Skeletal muscle cell (primary cell): ENCODE measurements at regions not wholly inside any gene's neighbourhood (a gene's known extent, or its start where the extent isn't known, plus 50 kb on each side); places are given as distances from the start of the nearest gene placed in this dataset.
A peak's percentile ranks its signal among the peaks of the same experiment; 100 is the strongest.

Experiments
- DNase-seq: peaks from one replicate; pipeline ENCODE4 v3.0.0-alpha.2; 2010; ENCODE audit warnings: low read depth
- H3K4me3 ChIP-seq: 2 replicates; pipeline ENCODE4 v1.5.1; 2011; ENCODE audit warnings: low read depth, mild to moderate bottlenecking, control low read depth, low read length, moderate library complexity

GRCh38 chr7:25774675-25775074, 377.3 kb upstream of the NFE2L3 start:
- no peak for DNase-seq

DNA sequence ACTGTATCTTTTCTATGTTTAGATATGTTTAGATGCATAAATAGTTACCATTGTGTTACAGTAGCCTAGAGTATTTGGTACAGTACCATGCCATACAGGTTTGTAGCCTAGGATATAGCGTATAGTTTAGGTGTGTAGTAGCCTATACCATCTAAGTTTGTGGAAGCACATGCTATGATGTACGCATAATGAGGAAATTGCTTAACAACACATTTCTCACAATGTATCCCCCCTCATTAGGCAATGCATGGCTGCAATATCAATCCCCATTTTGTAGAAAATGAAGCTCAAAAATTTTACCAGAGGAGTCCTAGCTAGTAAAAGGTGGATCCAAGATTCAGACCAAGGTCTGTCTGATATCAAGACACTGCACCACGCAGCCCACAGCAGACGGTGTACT, 376.4 kb upstream of the NFE2L3 start:
- no peak overlapping the region for H3K4me3 ChIP-seq
- no peak for DNase-seq

More at GRCh38 chr7:25774675-25775074, 377.3 kb upstream of the NFE2L3 start:
- no peak overlapping the region for H3K4me3 ChIP-seq

DNA sequence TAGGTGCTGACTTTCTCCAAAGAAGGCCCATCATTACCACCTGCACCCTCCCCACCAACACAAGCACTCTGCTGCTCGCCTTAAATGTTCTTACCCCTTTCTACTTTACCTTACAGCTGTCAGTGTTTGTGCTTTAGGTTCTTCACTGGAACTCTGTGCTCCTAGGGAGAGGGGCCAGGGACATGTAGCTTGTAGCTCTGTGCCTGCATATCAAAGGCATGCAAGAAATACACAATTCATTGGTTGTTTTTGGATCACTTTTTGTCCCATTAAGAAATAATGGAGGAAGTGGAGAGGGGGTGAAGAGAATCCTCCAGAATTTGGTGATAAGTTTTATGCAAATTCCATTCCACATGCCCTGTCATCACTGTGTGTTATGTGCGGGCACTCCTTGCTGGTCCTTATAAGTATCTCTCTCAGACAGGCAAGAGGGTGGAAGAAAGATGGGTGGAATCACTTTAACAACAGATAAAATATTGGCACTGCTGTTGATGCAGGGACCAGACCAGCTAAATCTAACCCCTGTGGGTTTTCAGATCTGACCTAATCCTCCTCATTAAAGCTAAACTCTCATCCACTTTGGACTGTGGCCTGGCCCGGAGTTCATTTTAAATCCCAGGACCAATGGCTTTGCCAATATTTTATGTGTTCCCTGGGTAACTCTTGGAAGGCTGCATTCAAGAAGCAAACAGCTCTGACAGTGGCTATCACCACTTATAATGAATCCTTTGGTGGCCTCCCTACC, 375.8 kb upstream of the NFE2L3 start:
- no peak overlapping the region for H3K4me3 ChIP-seq
- DNase-seq, result no peak

DNA sequence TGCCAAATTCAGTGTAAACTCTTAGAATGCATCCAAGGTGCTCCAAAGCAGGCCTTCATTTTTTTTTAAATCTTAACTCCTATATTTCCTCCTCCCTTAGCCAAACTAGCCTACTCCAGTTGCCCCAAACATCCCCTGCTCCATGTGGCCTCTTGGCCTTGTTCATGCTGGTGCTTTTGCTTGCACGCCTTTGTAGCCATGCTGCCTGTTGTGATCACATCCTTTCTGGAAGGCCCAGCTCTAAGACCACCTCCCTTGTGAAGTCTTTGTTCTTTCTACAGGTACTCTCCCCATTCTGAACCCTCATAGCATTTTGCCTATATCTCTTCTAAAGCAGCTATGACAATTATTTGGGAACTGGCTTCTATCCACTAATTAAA, 375.3 kb upstream of the NFE2L3 start:
- H3K4me3 ChIP-seq, result no peak overlapping the region
- DNase-seq, result no peak

DNA sequence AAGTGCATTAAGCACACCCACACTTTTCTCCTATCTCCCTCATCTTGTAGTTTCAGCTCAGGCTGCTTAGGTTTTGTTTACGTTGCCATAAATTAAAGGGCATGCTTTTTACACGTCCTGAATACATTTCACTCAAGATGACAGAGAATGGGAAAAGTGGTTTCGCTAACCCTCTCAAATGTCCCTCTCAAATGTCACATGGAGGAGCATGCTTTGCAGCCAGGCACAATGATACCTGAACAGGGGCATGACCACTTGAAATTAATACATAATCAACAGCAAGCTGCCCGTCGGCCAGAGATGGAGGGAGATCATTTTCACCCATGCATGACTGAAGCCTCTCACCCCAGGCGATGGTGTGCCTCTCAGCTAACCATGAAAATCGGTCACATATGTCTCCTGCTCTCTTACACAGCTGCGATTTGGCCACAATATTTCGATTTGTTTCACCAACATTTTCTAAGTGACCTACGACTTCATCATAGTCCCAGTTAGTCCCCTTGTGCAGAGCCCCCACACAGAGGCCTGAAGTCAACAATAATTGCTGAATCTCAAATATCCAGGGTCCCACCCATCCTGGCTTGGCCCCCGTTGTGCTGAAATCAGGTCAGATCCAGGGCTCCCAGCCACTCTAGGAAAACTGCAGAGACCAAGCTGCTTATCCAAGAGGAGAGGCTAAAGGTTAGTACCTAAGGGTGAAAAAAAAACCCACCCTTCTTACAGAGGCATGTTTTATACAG, 373.9 kb upstream of the NFE2L3 start:
- H3K4me3 ChIP-seq, result no peak overlapping the region
- no peak for DNase-seq

- DNase-seq, result no peak
- H3K4me3 ChIP-seq, result no peak overlapping the region
Observed at GRCh38 chr7:25779002-25779546, 372.9 kb upstream of the NFE2L3 start.

DNA sequence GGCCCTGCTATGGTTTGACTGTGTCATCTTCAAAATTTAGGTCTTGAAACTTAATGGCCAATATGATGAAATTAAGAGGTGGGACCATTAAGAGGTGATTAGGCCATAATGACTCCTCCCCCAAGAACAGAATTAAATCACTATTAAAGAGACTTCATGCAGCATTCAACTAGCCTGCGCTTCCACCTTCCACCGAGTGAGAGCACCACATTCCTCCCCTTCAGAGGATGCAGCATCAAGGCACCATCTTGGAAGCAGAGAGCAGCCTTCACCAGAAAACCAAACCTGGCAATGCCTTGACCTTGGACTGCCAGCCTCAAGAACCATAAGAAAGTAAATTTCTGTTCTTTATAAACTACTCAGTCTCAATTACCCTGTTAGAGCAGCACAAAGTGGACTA, 371.1 kb upstream of the NFE2L3 start:
- DNase-seq, result no peak
- no peak overlapping the region for H3K4me3 ChIP-seq

GRCh38 chr7:25781704-25782103, 370.3 kb upstream of the NFE2L3 start:
- no peak for DNase-seq

DNA sequence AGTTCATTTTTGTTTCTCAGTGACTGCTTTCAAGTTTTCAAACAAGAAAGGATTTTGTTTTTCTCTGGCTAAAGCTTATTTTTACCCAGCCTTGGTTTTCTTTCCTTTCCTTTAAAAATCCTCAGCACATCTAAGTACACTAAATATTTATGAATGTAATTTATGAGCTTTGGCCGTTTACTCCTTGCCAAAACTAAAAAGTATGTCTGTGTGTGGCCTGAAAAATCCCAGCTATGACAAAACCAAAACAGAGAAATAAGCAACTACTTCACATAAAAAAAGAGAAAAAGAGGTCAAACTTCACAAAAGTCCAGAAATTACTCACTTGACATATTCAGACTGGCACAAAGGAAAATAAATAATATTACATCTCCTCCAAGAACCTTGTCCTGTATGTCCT, 365.1 kb upstream of the NFE2L3 start:
- DNase-seq, result no peak
- H3K4me3 ChIP-seq, result no peak overlapping the region

More at GRCh38 chr7:25781704-25782103, 370.3 kb upstream of the NFE2L3 start:
- no peak overlapping the region for H3K4me3 ChIP-seq

DNA sequence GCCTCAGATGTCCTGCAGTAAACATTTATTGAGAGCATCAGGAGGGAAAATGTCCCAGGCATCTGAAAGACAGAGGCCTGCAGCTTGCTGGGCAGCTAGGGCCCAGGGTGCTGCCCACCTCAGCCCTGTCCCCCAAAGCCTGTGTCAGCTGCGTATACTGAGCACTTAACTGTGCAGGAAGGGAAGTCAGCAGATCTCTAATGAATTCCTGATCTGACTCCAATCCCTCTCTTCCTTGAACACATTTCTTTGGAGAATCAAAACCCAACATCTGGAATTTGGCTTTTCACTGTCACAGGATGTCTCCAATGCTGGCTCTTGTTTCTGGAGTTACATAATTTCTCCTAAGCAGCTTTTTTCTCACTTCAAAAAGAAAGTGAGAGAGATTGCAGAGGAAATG, 364.7 kb upstream of the NFE2L3 start:
- no peak for DNase-seq
- no peak overlapping the region for H3K4me3 ChIP-seq

DNA sequence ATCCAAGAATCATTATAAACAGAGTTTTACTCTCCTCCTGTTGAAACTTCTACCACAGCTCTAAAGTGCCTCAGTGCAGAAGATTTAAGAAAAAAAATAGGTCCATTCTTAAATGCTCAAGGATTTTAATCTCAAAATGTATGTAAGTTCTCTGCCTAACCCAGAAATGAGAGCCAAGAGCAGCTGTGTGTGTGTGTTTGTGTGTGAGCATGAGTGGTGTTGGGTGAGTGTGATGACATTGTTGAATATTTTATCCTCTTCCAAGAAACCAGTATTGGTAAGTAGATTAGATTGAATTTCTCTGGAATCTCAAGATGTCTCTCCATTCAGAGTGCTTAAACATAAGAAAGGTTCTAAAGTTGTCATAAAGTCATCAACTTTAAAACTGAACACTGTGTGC, 363.6 kb upstream of the NFE2L3 start:
- DNase-seq, result no peak
- H3K4me3 ChIP-seq, result no peak overlapping the region

- no peak for DNase-seq
Observed at GRCh38 chr7:25788961-25789620, 362.9 kb upstream of the NFE2L3 start.

GRCh38 chr7:25789701-25790640, 362.0 kb upstream of the NFE2L3 start:
- H3K4me3 ChIP-seq, result no peak overlapping the region

More at GRCh38 chr7:25788961-25789620, 362.9 kb upstream of the NFE2L3 start:
- H3K4me3 ChIP-seq, result no peak overlapping the region

DNA sequence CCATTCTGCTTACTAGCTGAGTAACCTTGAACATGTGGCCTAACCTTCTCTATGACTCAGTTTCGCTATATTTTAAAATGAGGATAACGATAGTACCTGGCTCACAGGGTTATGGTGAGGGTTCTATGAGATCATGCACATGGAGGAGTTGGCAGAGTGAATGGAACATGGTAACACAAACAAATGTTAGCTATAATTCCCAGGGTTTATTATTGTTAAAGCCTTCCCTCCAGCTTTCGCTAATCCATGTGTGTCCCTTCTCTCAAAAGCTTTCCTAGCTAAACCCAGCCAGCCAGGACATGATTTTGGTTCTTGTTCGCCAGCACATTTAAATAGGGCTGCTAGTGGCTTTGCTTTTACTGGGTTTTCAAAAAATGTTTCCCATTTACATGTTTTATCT, 361.0 kb upstream of the NFE2L3 start:
- no peak for DNase-seq
- H3K4me3 ChIP-seq, result no peak overlapping the region

More at GRCh38 chr7:25789701-25790640, 362.0 kb upstream of the NFE2L3 start:
- no peak for DNase-seq

GRCh38 chr7:25792586-25792985, 359.4 kb upstream of the NFE2L3 start:
- H3K4me3 ChIP-seq, result no peak overlapping the region
- no peak for DNase-seq

DNA sequence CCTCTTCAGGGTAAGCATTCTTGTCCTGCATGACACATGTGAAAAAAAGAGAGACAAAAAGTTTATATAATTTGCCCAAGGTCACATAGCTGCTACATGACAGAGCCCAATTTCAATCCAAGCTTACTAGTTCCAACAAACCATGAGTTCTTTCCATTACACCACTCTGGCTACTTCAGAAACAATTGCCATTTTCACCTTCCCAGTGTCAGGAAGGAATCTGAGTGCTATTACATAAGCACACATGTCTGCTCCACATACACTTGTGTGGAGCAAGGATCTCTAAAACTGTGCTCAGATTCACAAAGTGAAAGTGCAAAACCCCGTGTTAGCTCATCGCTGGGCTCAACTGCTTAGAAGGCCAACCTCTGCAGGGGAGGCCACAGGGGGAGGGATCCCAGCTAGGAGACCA, 356.2 kb upstream of the NFE2L3 start:
- DNase-seq, result peak; percentile 1
- H3K4me3 ChIP-seq, result no peak overlapping the region

DNA sequence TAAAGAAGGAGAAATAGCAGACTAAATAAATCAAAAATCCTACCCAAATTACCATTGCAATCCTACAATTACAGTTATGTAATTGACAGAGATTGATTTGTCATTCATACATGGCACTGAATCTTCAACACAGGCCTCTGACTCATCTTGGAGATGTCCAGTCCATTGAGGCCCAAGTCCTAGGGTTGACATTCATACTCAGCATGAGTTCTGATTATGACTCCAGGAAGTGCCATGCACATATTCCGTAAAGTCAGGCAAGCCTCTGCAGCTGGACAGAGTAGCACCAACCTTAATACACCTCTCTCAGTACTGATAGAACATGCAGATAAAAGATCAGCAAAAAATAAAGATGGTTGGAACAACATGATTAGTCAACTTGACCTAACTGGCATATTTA, 353.7 kb upstream of the NFE2L3 start:
- no peak overlapping the region for H3K4me3 ChIP-seq
- DNase-seq, result no peak

DNA sequence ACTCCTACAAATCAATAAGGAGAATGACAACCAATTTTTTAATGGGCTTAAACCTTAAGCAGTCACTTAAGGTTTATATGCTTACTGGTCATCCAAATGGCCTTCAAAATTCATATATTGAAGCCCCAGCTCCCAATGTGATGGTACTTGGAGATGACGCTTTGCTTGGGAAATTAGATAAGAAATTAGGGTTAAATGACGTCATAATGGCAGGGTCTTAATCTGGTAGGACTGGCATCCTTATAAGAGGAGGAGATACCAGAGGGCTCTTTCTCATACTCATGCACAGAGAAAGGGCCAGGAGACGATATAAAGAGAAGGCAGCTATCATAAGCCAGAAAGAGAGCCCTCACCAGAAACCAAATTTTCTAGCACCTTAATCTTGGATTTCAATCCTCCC, 350.8 kb upstream of the NFE2L3 start:
- H3K4me3 ChIP-seq, result no peak overlapping the region
- DNase-seq, result no peak

GRCh38 chr7:25802057-25802456, 349.9 kb upstream of the NFE2L3 start:
- no peak for DNase-seq
- H3K4me3 ChIP-seq, result no peak overlapping the region
